Fibroblast of the aortic adventitia (primary cell): ENCODE measurements at regions not wholly inside any gene's neighbourhood (a gene's known extent, or its start where the extent isn't known, plus 50 kb on each side); places are given as distances from the start of the nearest gene placed in this dataset.

Experiments
- DNase-seq: peaks from one replicate; pipeline ENCODE4 v3.0.0-alpha.2; 2010; ENCODE audit warnings: low read depth
- H3K4me3 ChIP-seq: 2 replicates; pipeline ENCODE4 v1.5.1; 2011; ENCODE audit warnings: low read depth, mild to moderate bottlenecking, control low read depth, low read length, moderate library complexity
- TF ChIP-seq, protein P1 (sequence below): IDR thresholded peaks from 2 replicates; pipeline ENCODE4 v1.5.1; 2011; ENCODE audit warnings: mild to moderate bottlenecking, low read length, control low read depth, inconsistent platforms; ENCODE audit not compliant: insufficient read depth

DNA sequence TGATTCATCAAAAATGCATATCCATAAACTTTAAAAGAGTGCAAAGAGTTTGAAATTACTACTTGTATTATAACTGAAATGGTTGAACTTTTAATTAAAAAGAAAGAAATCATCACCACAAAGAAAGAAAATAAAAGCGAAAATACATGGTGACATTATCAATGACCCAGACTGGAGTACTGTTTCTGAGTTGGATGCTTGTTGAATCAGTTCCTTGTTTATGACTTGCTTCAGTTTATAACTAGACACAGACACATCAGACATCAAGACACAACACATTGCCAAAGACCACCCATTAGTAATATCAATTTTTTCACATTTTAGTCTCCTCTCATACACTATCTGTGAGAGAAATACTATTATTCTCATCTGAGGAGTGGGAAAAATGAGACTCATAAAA, 293.0 kb downstream of the MRPL39 start:
- no peak overlapping the region for H3K4me3 ChIP-seq
- no peak for DNase-seq
- TF ChIP-seq, protein P1, sequence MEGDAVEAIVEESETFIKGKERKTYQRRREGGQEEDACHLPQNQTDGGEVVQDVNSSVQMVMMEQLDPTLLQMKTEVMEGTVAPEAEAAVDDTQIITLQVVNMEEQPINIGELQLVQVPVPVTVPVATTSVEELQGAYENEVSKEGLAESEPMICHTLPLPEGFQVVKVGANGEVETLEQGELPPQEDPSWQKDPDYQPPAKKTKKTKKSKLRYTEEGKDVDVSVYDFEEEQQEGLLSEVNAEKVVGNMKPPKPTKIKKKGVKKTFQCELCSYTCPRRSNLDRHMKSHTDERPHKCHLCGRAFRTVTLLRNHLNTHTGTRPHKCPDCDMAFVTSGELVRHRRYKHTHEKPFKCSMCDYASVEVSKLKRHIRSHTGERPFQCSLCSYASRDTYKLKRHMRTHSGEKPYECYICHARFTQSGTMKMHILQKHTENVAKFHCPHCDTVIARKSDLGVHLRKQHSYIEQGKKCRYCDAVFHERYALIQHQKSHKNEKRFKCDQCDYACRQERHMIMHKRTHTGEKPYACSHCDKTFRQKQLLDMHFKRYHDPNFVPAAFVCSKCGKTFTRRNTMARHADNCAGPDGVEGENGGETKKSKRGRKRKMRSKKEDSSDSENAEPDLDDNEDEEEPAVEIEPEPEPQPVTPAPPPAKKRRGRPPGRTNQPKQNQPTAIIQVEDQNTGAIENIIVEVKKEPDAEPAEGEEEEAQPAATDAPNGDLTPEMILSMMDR = no peak

- H3K4me3 ChIP-seq = no peak overlapping the region
- TF ChIP-seq, protein P1 = peak; percentile 53
- DNase-seq = peak; percentile 67
Measured at GRCh38 chr21:25313829-25314228, 293.5 kb downstream of the MRPL39 start.

DNA sequence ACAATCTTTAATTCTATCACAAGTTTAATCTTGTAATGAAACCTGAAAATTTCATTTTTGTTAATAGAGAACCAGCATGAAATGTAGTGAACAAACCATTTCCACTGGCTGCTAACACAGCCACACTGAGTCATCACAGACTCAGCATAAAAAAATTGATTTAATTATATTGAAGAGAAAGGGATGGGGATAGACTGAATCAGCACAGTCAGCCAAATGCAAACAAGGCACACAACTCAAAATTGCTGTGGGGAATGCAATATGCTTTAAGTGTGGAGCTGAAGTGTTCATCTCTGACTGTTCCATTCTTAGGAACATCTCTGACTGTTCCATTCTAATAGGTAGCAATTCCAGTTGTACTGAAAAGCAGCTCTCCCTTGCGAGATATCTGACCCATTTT, 299.8 kb downstream of the MRPL39 start:
- TF ChIP-seq, protein P1 = no peak
- H3K4me3 ChIP-seq = no peak overlapping the region
- DNase-seq = peak; percentile 30

DNA sequence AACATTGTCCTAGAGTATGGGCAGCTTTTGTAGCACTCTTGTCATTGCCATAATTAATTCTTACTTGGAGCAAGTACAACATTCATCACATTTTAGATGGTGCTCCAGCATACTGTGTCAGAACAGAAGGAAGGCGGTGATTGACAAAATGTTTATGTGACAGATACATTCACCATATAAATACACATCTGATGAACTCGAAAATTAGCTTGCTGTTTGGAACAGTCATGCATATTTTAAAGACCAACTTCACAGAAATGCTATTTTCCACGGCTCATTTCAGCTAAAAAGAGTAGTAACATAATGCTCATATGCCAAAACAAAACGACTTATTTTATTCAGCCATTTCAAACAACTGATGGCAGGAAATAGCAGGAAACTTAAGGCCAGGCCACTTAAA, 302.7 kb downstream of the MRPL39 start:
- DNase-seq = no peak
- TF ChIP-seq, protein P1 = no peak
- no peak overlapping the region for H3K4me3 ChIP-seq

DNA sequence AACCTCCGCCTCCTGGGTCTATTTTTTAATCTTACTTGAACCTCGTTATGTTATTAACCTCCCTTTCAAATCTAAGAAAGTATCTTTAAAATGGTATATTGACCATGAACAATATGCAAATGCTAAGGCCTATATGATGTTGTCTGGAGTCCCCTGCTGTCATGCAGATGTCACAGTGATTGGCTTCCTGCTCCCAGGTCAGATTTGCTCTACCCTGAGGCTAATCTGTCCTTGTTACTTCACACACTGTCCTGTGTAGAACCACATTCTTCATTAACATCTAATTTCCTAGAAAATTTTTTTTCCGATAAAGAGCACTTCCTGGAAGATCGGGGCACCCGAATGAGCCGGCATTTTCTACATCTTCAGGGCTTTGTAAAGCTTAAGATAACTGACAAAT, 306.6 kb downstream of the MRPL39 start:
- no peak for DNase-seq
- H3K4me3 ChIP-seq = no peak overlapping the region
- TF ChIP-seq, protein P1 = no peak

DNA sequence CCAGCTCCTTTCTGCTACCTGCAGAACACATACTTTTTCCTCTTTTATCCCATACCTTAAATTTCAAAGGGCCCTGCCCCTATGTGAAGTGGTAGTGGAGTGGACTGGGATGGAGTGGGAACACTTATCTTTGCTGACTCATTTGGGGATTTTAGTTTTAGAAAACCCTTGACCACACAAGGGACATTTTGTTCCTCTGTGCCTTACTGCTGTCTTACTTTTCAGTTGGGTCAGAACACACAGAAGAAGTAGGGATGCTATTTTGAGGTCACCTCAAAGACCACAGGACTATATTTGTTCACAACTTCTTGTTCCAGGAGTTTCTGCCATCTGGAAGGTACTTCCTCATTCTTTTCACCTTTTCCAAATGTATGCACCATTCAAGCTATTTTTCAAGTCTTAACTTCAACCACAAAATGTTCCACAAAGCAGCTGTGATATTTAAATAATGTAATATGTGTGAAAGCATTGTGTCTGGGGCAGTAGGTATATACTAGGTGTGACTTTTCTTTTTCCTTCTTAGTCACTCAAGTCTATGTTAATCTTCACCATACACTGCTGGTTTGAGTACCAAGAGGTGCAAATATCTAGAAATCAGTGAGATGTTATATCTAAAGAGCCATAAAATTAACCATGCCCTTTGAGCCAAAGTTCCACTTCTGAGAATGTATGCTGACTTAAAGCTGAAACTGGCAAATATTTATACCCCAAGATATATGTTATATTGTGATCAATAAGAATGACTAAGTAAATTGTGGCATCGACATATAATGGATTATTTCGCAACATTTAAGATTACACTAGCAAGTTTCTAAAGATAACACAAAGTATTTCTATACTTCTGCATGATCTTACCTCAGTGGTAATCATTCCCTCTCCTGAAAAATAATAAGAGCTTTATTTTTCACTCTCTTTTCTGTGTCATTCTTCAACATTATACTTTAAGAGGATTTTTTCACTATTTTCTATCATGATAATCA, 308.5 kb downstream of the MRPL39 start:
- TF ChIP-seq, protein P1 = no peak
- H3K4me3 ChIP-seq = no peak overlapping the region
- DNase-seq = no peak
